Endodermal cell (in vitro differentiated cells): ENCODE measurements at regions not wholly inside any gene's neighbourhood (a gene's known extent, or its start where the extent isn't known, plus 50 kb on each side); places are given as distances from the start of the nearest gene placed in this dataset.

Experiments
- DNase-seq: peaks from one replicate; pipeline ENCODE4 v3.0.0-alpha.2; 2017
- H3K27ac ChIP-seq: 2 replicates; pipeline ENCODE4 v1.5.1; 2013; ENCODE audit warnings: mild to moderate bottlenecking, low read depth, low read length, moderate library complexity
- H3K27me3 ChIP-seq: 2 replicates; pipeline ENCODE4 v1.6.1; 2013; ENCODE audit warnings: mild to moderate bottlenecking, low read length, moderate library complexity; ENCODE audit not compliant: insufficient read depth, control insufficient read depth, poor library complexity, severe bottlenecking
- H3K36me3 ChIP-seq: 2 replicates; pipeline ENCODE4 v1.7.0; 2013; ENCODE audit warnings: mild to moderate bottlenecking, low read length, moderate library complexity; ENCODE audit not compliant: control insufficient read depth, insufficient read depth
- H3K4me1 ChIP-seq: one replicate; pipeline ENCODE4 v1.7.0; 2013; ENCODE audit warnings: low read length; ENCODE audit not compliant: control insufficient read depth, insufficient read depth
- H3K4me3 ChIP-seq: 2 replicates; pipeline ENCODE4 v1.5.1; 2013; ENCODE audit warnings: mild to moderate bottlenecking, low read length, moderate library complexity
- H3K9ac ChIP-seq: 2 replicates; pipeline ENCODE4 v1.6.1; 2013; ENCODE audit warnings: mild to moderate bottlenecking, low read length, moderate library complexity; ENCODE audit not compliant: poor library complexity, severe bottlenecking; ENCODE audit errors: extremely low read depth
- H3K9me3 ChIP-seq: 2 replicates; pipeline ENCODE4 v1.6.1; 2013; ENCODE audit warnings: mild to moderate bottlenecking, low read length, moderate library complexity; ENCODE audit not compliant: control insufficient read depth
- H3K27ac Mint-ChIP-seq: 2 replicates; pipeline ENCODE4 v1.8.0; 2020; ENCODE audit warnings: mixed read lengths
- H3K27me3 Mint-ChIP-seq: 2 replicates; pipeline ENCODE4 v1.8.0; 2021; ENCODE audit warnings: mild to moderate bottlenecking, mixed read lengths; ENCODE audit not compliant: insufficient read depth
- H3K36me3 Mint-ChIP-seq: 2 replicates; pipeline ENCODE4 v1.8.0; 2020; ENCODE audit warnings: low read depth, mixed read lengths
- H3K4me1 Mint-ChIP-seq: 2 replicates; pipeline ENCODE4 v1.8.0; 2020; ENCODE audit warnings: mixed read lengths
- H3K4me3 Mint-ChIP-seq: 2 replicates; pipeline ENCODE4 v1.8.0; 2020; ENCODE audit warnings: mild to moderate bottlenecking, moderate library complexity, mixed read lengths
- H3K9me3 Mint-ChIP-seq: 2 replicates; pipeline ENCODE4 v1.8.0; 2020; ENCODE audit warnings: mild to moderate bottlenecking, mixed read lengths
- CTCF ChIP-seq: fragments of 200-600 bp; sonication (generic); conservative IDR thresholded peaks from 2 replicates; pipeline ENCODE4 v1.5.0; 2021; ENCODE audit warnings: antibody characterized with exemption, mild to moderate bottlenecking
- WGBS, 2 experiments: methylation state at CpG; one replicate each; pipeline versions ENCODE4 v1.1.5 to v1.1.7; 2013; ENCODE audit warnings: missing lambda C conversion rate in 2 of 2, mixed read lengths in 1 of 2; ENCODE audit not compliant: insufficient coverage in 1 of 2, insufficient read length in 1 of 2; 5-methylcytosine and 5-hydroxymethylcytosine counted together

GRCh38 chr15:94793641-94794040 lies 562.3 kb downstream of the MCTP2 start:
- whole genome bisulfite sequencing, 2 experiments = 84 to 89% methylated on average over 5 to 7 of the region's 7 CpGs
- H3K27ac ChIP-seq = no peak overlapping the region
- TF ChIP-seq CTCF = no peak

DNA sequence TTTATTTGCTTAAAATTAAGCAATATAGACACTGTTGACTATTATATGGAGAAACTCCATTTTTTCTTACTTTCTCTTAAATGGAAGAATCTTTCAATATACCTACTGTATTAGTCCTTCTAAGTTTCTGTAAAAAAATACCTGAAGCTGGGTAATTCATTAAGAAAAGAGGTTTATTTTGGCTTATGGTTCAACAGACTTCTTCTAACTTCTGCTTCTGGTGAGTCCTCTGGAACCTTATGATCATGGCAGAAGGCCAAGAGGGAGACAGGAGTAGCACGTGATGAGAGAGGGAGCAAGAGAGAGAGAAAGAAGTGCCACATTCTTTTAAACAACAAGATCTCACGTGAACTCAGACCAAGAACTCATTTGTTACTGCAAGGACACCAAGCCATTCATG lies 573.3 kb downstream of the MCTP2 start:
- H3K9ac ChIP-seq = no peak overlapping the region
- no peak for TF ChIP-seq CTCF
- H3K4me3 ChIP-seq = no peak overlapping the region
- Mint-ChIP-seq H3K27ac (no peak overlapping the region), H3K27me3 (no peaks in the 10 kb centered on the region), H3K9me3 (peaks cover 40% of the 10 kb centered on the region), H3K36me3 (no peaks in the 10 kb centered on the region), H3K4me1 (no peaks in the 10 kb centered on the region), H3K4me3 (no peak overlapping the region)
- H3K27me3 ChIP-seq = no peaks in the 10 kb centered on the region
- WGBS, 2 experiments = 84 to 100% methylated on average over 2 of the region's 2 CpGs
- no peaks in the 10 kb centered on the region for H3K4me1 ChIP-seq
- no peak for DNase-seq
- H3K9me3 ChIP-seq = peaks cover 8% of the 10 kb centered on the region
- H3K27ac ChIP-seq = no peak overlapping the region
- no peaks in the 10 kb centered on the region for H3K36me3 ChIP-seq

More at GRCh38 chr15:94793641-94794040, 562.3 kb downstream of the MCTP2 start:
- H3K9me3 Mint-ChIP-seq = peaks cover 7% of the 10 kb centered on the region
- H3K4me3 ChIP-seq = no peak overlapping the region
- peak; percentile 49 for DNase-seq
- no peak overlapping the region for H3K27ac Mint-ChIP-seq
- H3K27me3 Mint-ChIP-seq = no peaks in the 10 kb centered on the region
- peaks cover 23% of the 10 kb centered on the region for H3K4me1 Mint-ChIP-seq
- H3K9ac ChIP-seq = no peak overlapping the region
- peaks cover 6% of the 10 kb centered on the region for H3K9me3 ChIP-seq
- no peaks in the 10 kb centered on the region for H3K36me3 Mint-ChIP-seq
- no peaks in the 10 kb centered on the region for H3K4me1 ChIP-seq
- H3K27me3 ChIP-seq = no peaks in the 10 kb centered on the region
- H3K36me3 ChIP-seq = no peaks in the 10 kb centered on the region
- no peak overlapping the region for H3K4me3 Mint-ChIP-seq

GRCh38 chr15:94815110-94815731 lies 583.9 kb downstream of the MCTP2 start:
- no peak overlapping the region for H3K9ac ChIP-seq
- no peaks in the 10 kb centered on the region for H3K36me3 ChIP-seq
- no peak for TF ChIP-seq CTCF
- H3K27ac Mint-ChIP-seq = no peak overlapping the region
- H3K9me3 ChIP-seq = no peaks in the 10 kb centered on the region
- no peaks in the 10 kb centered on the region for H3K27me3 ChIP-seq
- H3K36me3 Mint-ChIP-seq = no peaks in the 10 kb centered on the region
- no peak overlapping the region for H3K4me3 ChIP-seq
- H3K4me1 Mint-ChIP-seq = no peaks in the 10 kb centered on the region
- no peak for DNase-seq
- no peaks in the 10 kb centered on the region for H3K4me1 ChIP-seq
- no peaks in the 10 kb centered on the region for H3K27me3 Mint-ChIP-seq
- no peak overlapping the region for H3K4me3 Mint-ChIP-seq
- no peak overlapping the region for H3K27ac ChIP-seq
- WGBS, 2 experiments = 83 to 87% methylated on average over 2 to 4 of the region's 4 CpGs
- H3K9me3 Mint-ChIP-seq = no peaks in the 10 kb centered on the region
